ENCODE measurements at regions not wholly inside any gene's neighbourhood (a gene's known extent, or its start where the extent isn't known, plus 50 kb on each side); places are given as distances from the start of the nearest gene placed in this dataset.

DNA sequence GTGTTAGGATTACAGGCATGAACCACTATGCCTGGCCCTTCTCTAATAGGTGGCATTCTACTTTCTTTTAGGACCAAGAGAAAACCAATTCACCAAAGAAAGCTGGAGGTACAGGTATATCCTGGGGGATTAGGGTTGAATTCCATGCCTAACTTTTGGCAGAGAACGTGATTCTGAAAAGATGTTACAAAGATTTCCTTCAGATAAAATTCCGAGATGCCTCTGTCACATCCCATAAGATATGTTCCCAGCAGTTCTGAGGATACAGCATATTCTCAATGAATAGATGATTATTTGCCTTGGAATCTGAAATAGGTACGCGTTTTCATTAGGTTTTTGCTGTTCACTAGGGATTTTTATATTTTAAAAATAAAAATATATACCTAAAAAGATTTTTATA lies 111.9 kb upstream of the KRAS start (continued):
- TF ChIP-seq, protein P1, sequence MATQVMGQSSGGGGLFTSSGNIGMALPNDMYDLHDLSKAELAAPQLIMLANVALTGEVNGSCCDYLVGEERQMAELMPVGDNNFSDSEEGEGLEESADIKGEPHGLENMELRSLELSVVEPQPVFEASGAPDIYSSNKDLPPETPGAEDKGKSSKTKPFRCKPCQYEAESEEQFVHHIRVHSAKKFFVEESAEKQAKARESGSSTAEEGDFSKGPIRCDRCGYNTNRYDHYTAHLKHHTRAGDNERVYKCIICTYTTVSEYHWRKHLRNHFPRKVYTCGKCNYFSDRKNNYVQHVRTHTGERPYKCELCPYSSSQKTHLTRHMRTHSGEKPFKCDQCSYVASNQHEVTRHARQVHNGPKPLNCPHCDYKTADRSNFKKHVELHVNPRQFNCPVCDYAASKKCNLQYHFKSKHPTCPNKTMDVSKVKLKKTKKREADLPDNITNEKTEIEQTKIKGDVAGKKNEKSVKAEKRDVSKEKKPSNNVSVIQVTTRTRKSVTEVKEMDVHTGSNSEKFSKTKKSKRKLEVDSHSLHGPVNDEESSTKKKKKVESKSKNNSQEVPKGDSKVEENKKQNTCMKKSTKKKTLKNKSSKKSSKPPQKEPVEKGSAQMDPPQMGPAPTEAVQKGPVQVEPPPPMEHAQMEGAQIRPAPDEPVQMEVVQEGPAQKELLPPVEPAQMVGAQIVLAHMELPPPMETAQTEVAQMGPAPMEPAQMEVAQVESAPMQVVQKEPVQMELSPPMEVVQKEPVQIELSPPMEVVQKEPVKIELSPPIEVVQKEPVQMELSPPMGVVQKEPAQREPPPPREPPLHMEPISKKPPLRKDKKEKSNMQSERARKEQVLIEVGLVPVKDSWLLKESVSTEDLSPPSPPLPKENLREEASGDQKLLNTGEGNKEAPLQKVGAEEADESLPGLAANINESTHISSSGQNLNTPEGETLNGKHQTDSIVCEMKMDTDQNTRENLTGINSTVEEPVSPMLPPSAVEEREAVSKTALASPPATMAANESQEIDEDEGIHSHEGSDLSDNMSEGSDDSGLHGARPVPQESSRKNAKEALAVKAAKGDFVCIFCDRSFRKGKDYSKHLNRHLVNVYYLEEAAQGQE (IDR thresholded peaks at IDR 0.05; ENCODE audit: unreplicated experiment), result no peak
- no peak for TF ChIP-seq STAT1 (IDR thresholded peaks at IDR 0.05; ENCODE audit: unreplicated experiment)
- no peak for TF ChIP-seq CREB1 (CRISPR knock-in tag; IDR thresholded peaks at IDR 0.05; ENCODE audit: low read depth)

GRCh38 chr12:25361511-25361910 lies 110.8 kb upstream of the KRAS start:
- H3K4me3 Mint-ChIP-seq, result no peak overlapping the region
- peaks cover 12% of the 10 kb centered on the region; the same call in 1 of the 2 replicates for H3K4me1 ChIP-seq (ENCODE audit: insufficient read depth)
- no peaks in the 10 kb centered on the region for H3K9me3 Mint-ChIP-seq
- H3K27ac Mint-ChIP-seq, result no peak overlapping the region
- no peaks in the 10 kb centered on the region for H3K79me2 ChIP-seq (replicated peaks; ENCODE audit: insufficient read depth)
- H3K27ac ChIP-seq (ENCODE audit: low read depth), result no peak overlapping the region
- H3K36me3 Mint-ChIP-seq (ENCODE audit: low read depth), result no peaks in the 10 kb centered on the region
- no peak overlapping the region for H2AFZ ChIP-seq
- H3K27me3 Mint-ChIP-seq (ENCODE audit: insufficient read depth, low read depth, poor library complexity), result no peaks in the 10 kb centered on the region
- DNase-seq (ENCODE audit: low spot score) (no peak), ATAC-seq (no peak)
- H3K9me2 ChIP-seq (ENCODE audit: insufficient read depth), result no peaks in the 10 kb centered on the region
- no peaks in the 10 kb centered on the region for H3K27me3 ChIP-seq (ENCODE audit: insufficient read depth)
- H3F3A ChIP-seq (replicated peaks; ENCODE audit: low read depth), result no peaks in the 10 kb centered on the region
- H3K4me1 Mint-ChIP-seq, result peaks cover 22% of the 10 kb centered on the region
- H3K4me3 ChIP-seq, result no peak overlapping the region
- no peaks in the 10 kb centered on the region for H3K36me3 ChIP-seq (ENCODE audit: insufficient read depth)
- no peak overlapping the region for H3K4me2 ChIP-seq
- no peaks in the 10 kb centered on the region for H4K20me1 ChIP-seq (replicated peaks; ENCODE audit: insufficient read depth)
- TF ChIP-seq ZNF462 (CRISPR knock-in tag; IDR thresholded peaks at IDR 0.05), result no peak
- no peak for TF ChIP-seq NANOG (IDR thresholded peaks at IDR 0.05; ENCODE audit: borderline replicate concordance)
- TF ChIP-seq, protein P2, sequence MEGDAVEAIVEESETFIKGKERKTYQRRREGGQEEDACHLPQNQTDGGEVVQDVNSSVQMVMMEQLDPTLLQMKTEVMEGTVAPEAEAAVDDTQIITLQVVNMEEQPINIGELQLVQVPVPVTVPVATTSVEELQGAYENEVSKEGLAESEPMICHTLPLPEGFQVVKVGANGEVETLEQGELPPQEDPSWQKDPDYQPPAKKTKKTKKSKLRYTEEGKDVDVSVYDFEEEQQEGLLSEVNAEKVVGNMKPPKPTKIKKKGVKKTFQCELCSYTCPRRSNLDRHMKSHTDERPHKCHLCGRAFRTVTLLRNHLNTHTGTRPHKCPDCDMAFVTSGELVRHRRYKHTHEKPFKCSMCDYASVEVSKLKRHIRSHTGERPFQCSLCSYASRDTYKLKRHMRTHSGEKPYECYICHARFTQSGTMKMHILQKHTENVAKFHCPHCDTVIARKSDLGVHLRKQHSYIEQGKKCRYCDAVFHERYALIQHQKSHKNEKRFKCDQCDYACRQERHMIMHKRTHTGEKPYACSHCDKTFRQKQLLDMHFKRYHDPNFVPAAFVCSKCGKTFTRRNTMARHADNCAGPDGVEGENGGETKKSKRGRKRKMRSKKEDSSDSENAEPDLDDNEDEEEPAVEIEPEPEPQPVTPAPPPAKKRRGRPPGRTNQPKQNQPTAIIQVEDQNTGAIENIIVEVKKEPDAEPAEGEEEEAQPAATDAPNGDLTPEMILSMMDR (conservative IDR thresholded peaks at IDR 0.05; ENCODE audit: low read depth in 2 of 2), result no peak
- TF ChIP-seq POLR2AphosphoS5 (IDR thresholded peaks at IDR 0.05; ENCODE audit: low read depth), result no peak
- no peak for TF ChIP-seq ETS1 (IDR thresholded peaks at IDR 0.05)
- no peak for TF ChIP-seq STAT1 (IDR thresholded peaks at IDR 0.05; ENCODE audit: unreplicated experiment)
- no peak for TF ChIP-seq JUNB (IDR thresholded peaks at IDR 0.05; ENCODE audit: unreplicated experiment)
- TF ChIP-seq ZNF331 (CRISPR knock-in tag; IDR thresholded peaks at IDR 0.05; ENCODE audit: low read depth), result no peak
- no peak for TF ChIP-seq ZNF114 (CRISPR knock-in tag; IDR thresholded peaks at IDR 0.05)
- TF ChIP-seq EZH2phosphoT487 (IDR thresholded peaks at IDR 0.05; ENCODE audit: unreplicated experiment), result no peak
- TF ChIP-seq CREB1 (CRISPR knock-in tag; IDR thresholded peaks at IDR 0.05; ENCODE audit: low read depth), result no peak
- no peak for TF ChIP-seq EZH2 (IDR thresholded peaks at IDR 0.05; ENCODE audit: low read depth, unreplicated experiment)

Measured in GM23338 (cell line).